ENCODE measurements at regions not wholly inside any gene's neighbourhood (a gene's known extent, or its start where the extent isn't known, plus 50 kb on each side); places are given as distances from the start of the nearest gene placed in this dataset.

DNA sequence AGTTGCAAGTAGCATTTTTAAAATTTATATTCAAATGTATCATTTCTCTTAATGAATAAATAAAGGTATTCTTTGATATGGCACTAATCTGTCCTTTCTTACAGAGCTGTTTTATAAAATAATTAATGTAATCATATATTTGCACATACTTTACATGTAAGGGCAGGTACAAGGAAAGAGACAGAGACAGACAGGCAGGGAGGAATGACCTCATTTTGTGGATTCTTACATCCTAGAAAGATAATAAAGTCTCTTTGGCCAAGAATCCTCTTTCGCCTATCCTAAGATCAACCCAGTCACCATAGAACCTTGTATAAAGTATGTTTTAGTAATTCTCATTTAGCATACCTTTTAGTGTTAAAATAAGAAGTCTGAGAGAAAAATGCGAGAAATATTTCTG lies 98.5 kb upstream of the CTSO start:
- H3K4me1 ChIP-seq (ENCODE audit: control insufficient read depth, insufficient read depth, low read length): no peaks in the 10 kb centered on the region
- WGBS, 2 experiments (ENCODE audit: extremely low coverage in 2 of 2, insufficient read length in 1 of 2): no CpG with 5 or more reads among the region's 2 CpGs
- H4K5ac ChIP-seq (ENCODE audit: low read depth, low read length): no peak overlapping the region
- H2BK120ac ChIP-seq (ENCODE audit: low read depth, low read length): no peak overlapping the region
- H3K14ac ChIP-seq (replicated peaks; ENCODE audit: low read depth, low read length): no peak overlapping the region
- no peak for TF ChIP-seq BHLHE40 (IDR thresholded peaks at IDR 0.05; ENCODE audit: low read depth, low read length)
- no peak overlapping the region for H3K4me2 ChIP-seq (ENCODE audit: low read depth, low read length)
- H3K4me3 ChIP-seq (ENCODE audit: insufficient read depth, low read depth, low read length): no peak overlapping the region
- no peak overlapping the region for H3K18ac ChIP-seq (ENCODE audit: low read depth, low read length)
- no peaks in the 10 kb centered on the region for H3K9me1 ChIP-seq (ENCODE audit: insufficient read depth, low read length)
- intact Hi-C loops (cut with micrococcal nuclease) (no loop called here), in situ Hi-C loops (cut with MboI; ENCODE audit: low sequenced_read_pairs) (no loop called here), dilution Hi-C loops (cut with HindIII; ENCODE audit: low sequenced_read_pairs, unreplicated experiment) (no loop called here)
- H3K27ac ChIP-seq (ENCODE audit: insufficient read depth, low read length): no peak overlapping the region
- H3K23ac ChIP-seq (ENCODE audit: low read depth, low read length): no peak overlapping the region
- H3K36me3 ChIP-seq (ENCODE audit: control insufficient read depth, insufficient read depth, low read length): no peaks in the 10 kb centered on the region
- H4K91ac ChIP-seq (ENCODE audit: insufficient read depth, low read depth, low read length): no peak overlapping the region
- H2AK9ac ChIP-seq (replicated peaks; ENCODE audit: low read depth, low read length, poor library complexity): no peak overlapping the region
- H3K9me3 ChIP-seq (ENCODE audit: control insufficient read depth, insufficient read depth, low read length): no peaks in the 10 kb centered on the region
- H2AK5ac ChIP-seq (ENCODE audit: low read depth, low read length): no peak overlapping the region
- H2BK5ac ChIP-seq (ENCODE audit: low read depth, low read length, poor library complexity, severe bottlenecking): no peak overlapping the region
- H3K9ac ChIP-seq (ENCODE audit: low read depth, low read length): no peak overlapping the region
- POLR2A ChIA-PET (ENCODE audit: unreplicated experiment): no interaction called here
- no peaks in the 10 kb centered on the region for H3K79me1 ChIP-seq (ENCODE audit: low read depth in 1 of 2, low read length in 2 of 2)
- no peak overlapping the region for H3K4ac ChIP-seq (ENCODE audit: low read depth, low read length)
- DNase-seq (no peak), ATAC-seq (ENCODE audit: low read depth) (no peak)
- no peak overlapping the region for H3K56ac ChIP-seq (ENCODE audit: extremely low read depth, insufficient read depth, low read length)
- no peaks in the 10 kb centered on the region for H3K27me3 ChIP-seq (ENCODE audit: control insufficient read depth, insufficient read depth, low read length)
- H4K20me1 ChIP-seq (ENCODE audit: insufficient read depth, low read length): no peaks in the 10 kb centered on the region
- no peak overlapping the region for H4K8ac ChIP-seq (ENCODE audit: low read depth in 2 of 2, low read length in 2 of 2)
- H2BK15ac ChIP-seq (ENCODE audit: low read depth, low read length): no peak overlapping the region
- H2BK20ac ChIP-seq (ENCODE audit: low read depth, low read length): no peak overlapping the region
- CTCF ChIA-PET: no interaction called here
- BruUV-seq (replicated peaks): no TSS peak
- no peak overlapping the region for H2AFZ ChIP-seq (replicated peaks; ENCODE audit: low read length, poor library complexity)
